GM21447 (cell line): ENCODE measurements at regions not wholly inside any gene's neighbourhood (a gene's known extent, or its start where the extent isn't known, plus 50 kb on each side); places are given as distances from the start of the nearest gene placed in this dataset.
A peak's percentile ranks its signal among the peaks of the same experiment; 100 is the strongest.

Experiments
- ATAC-seq: cut with Tn5 transposase; IDR thresholded peaks from one replicate; pipeline ENCODE4 v1.9.1; 2021; ENCODE audit not compliant: unreplicated experiment

DNA sequence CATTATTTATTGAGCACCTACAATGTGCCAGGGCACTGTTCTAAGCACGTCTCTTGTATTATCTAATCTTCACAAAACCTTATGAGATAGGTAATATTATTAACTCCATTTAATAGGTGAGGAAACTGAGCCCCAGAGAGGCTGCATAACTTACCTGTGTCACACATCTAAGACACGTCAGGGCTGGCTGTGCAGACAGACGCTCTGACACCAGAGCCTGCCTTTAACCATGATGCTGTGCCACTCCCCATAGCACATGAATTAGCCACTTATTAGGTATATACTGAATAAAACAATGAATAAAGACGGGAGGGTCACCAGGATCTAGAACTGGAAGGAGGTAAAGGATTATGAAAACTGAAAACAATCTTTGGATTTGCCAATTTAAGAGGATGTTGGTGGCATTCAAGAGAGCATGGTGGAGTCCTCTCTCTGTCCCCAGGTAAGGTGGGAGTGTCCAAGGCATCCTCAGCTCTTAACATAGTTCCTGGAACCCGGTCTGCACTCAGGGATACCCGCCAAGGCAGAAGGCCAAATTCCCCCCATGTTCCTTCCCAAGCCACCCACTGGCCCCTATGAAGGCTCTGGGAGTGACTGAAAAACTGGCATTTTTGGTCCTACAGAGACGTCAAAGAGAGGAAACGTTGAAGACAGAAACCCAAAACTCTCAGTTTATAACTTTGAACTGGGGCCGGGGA, 479.7 kb downstream of the FOXO1 start:
- no peak for ATAC-seq

DNA sequence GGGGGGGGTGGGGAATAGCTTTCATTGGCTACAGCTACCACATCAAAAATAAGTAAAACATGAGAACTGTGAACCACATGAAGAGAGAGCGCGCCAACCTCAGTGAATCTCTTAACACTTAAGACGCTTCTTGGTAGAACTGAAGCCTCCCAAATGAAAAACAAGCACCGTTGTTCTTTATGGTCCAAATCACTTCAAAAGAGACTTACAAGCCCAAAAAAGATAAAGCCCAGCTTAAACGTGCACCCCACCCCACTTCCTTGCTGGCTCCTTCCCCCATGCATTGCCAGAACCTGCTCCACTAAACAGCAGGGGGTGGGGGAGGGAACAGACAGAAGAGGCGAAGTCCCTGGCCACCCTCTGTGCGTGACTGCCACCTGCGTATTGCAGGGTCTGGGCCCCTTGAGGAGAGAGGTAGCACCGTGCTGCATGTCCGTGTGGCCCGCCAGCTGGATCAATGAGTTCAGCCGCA, 479.1 kb downstream of the FOXO1 start:
- ATAC-seq: no peak

DNA sequence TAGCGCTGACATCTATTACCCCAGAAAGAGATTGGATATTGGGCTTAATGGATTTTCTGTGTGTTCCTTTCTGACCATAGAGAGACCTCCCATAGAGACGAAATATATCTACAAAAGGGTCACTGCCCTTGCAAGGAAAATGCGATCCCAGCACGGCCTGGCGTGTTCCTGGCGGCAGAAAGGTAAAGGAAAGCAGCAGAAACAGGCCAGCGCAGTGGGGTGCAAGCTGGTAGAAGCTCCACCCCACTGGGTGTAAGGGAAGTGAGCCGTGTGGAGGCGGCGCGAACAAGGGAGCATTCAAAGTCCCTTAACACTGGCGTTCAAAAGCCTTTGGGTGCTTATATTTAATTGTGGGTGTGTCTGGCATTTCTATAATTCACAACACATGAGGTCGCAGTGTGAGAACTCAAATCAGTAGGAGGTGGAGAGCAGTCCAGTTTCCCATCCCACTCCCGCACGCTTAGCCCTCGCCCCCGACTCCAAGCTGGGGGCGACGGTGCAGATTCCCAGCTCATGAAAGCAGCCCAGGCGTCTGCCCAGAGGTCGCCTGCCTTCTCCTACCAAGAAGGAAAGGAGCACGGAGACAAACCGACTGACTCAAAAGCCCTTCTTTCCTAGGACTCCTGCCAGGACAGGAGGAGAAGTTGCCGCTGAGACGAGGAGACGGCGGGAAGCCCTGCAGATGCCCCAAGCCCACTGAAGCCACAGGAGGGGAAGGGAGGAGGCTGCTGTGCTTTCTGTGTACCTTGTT, 478.4 kb downstream of the FOXO1 start:
- ATAC-seq: no peak

DNA sequence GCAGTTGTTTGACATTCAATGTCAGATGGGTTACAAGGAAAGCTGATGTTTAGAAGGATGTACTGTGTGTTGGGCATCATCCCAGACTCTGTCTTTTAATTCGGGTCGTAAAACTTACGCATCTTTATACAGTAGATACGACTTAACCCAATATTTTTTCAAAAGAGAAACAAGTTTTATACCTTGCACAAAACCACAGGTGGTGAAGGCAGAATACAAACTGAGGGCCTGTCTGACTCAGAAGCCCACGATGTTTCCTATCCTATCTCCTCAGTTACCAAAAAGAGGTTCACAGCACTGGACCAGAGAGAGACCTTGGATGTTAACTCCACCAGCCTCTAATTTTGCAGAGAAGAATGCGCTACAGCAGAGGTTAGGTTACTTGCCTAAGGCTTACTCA, 477.0 kb downstream of the FOXO1 start:
- no peak for ATAC-seq

DNA sequence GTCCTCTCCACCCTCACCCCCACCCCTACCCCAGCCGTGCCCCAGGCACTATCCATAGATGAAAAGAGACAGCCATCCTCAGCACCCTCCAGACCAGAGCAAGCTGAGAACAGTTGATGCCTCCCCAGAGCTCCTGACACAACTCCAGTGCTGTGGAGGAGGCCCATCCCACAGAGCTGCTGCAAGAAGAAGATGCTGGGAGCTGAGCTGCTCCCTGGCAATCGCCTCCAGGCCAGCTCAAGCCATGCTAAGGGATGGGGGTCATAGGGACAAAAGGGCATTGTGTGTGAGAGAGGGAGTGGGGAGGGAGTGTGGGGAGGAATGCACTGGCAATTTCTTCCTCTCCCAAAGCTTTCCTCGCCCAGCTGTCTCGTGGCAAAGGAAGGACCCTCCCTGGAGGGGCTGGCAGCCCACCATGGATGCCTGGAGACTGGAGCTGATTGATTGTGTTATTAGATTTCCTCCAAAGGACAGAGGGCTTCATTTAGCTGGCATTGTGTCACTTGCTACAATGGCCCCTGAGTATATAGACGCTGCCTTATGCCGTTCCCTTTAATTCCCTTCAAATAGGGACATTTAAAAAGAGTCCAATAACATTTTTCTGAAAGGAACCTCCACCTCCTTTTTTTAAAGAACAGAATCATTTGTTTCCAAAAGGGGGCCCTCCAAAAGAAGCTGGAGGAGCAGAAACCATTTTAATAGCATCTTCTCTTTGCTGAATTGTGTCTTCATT, 476.4 kb downstream of the FOXO1 start:
- ATAC-seq: no peak

DNA sequence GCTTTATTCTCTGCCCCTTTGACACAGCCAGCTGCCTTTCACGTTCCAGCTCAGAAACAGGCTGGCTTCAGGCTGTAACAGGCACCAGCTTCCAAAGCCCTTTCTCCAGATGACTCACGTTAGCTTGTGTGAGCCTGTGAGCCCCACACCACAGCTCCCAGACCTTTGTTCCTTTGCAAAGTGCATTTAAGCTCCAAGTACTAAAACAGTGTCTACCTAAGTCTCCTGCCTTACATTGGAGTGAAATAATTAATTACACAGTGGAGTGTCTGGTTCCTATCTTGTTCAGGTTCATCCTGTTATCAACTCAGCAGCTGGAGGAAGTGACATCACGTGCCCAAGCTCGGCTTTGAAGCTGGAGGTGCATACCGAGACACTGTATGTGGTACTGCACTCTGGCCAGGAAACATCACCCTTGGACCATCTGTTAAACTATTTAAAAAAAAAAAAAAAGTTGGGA, 475.8 kb downstream of the FOXO1 start:
- ATAC-seq: peak; percentile 51

DNA sequence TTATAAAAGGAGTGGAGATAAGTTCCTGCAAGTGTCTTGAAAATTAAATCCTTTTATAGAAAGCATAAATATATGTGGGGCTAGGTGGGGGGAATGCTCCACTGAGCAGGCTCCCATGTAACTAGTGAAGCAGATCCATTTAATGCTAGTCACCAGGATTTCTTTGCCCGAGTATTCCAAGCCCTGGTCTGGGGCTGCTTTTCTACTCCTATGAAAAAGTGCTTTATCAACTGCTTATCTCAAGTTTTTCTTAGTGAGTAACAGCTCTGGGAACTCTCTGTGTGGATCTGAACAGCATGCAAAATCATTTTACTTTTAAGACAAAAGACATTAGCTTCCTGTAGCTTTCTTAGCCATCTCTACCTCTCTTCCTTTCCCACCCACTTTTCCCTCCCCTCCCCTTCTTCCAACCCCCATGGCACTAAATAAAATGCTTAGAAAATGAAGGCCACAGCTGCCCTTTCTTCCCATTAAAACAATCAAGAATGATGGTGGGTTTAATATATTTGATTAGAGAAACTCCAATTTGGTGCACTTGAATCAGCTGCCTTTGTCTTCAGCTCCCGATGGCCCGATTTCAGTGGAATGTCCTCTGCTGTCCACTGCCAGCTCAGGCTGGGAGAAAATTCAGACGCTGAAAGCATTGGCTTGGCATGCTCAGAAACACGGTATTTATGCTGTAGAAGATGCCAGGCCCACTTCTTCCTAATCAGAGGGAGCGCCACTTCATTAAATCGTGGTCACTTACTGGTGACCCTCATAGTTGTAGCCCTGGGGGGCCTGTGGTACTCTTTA, 475.1 kb downstream of the FOXO1 start:
- no peak for ATAC-seq

DNA sequence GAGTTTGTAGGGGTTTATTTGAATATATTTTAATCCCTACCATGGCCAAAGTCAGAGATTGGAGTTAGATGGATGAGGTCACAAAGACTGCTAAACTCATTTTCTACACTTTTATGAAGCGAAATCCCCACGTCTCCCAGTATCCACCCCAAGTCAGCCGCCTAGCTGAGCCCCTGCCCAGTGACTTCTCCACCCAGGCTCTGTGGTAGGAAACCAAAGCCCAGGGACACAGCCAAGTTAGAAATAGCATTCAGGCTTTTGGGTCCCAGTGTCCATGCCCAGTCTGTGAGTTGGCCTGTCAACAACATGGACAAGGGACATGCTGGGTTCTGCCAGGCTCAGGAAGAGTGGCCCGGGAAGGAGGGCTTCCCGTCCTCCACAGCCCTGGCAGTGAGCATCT, 474.0 kb downstream of the FOXO1 start:
- no peak for ATAC-seq

DNA sequence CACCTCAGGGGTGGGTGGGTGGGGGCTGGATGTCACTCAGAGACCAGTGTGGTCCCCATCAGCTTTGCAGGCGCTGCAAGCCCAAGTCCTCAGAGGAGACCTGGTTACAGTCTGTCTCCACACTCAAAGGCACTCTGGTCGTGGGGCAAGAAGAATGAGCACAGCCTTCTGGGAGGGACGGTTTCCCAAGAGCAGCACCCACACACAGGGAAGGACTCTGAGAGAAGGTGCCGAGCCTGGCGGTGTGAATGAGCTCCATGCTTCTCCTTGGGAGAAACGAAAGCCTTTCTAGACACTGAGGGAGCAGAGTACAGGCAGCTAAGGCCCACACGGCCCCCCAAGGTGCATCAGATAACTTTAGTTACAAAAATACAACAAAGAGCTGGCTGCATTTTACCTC, 473.6 kb downstream of the FOXO1 start:
- ATAC-seq: no peak

DNA sequence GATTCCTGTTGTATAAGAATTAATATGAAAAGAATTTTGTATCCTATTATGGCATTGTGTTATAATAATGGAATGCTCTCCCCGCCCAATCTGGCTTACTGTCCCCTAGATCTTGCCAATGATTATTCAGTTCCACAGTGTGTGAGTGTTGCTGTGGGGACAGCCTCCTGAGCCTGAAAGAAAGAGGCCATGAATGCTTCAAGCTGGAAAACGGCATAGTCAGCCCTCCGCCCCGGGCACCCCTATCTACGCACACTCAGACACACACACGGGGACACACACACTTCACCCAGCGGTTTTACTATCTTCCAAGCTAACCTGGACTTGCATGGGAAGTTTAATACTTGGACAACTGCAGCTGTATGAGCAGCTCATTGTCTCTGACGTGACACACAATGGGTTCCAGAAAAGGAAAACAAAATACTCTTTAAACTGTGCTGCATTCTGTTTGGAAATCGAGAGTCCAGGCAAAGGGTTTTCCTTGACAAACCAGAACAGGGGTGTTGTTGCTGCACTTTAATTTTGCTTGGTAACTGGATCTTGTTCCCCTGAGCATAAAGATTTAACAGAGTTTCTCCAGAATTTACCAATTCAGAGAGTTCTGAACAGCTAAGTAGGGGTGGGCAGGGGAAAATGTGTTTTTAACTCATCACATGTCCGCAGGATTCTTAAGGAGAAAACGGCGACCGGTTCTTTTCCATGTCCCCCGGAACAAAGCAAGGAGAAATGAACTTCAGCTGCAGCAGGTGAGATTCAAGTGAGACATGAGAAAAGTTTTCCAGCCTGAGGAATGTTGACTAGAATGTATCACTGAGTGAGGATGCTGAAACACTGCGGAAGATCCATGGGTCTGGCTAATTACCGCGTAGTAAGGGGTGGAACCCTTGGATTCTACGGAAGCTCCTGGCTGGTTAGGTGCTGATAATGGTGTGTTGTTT, 472.9 kb downstream of the FOXO1 start:
- no peak for ATAC-seq

DNA sequence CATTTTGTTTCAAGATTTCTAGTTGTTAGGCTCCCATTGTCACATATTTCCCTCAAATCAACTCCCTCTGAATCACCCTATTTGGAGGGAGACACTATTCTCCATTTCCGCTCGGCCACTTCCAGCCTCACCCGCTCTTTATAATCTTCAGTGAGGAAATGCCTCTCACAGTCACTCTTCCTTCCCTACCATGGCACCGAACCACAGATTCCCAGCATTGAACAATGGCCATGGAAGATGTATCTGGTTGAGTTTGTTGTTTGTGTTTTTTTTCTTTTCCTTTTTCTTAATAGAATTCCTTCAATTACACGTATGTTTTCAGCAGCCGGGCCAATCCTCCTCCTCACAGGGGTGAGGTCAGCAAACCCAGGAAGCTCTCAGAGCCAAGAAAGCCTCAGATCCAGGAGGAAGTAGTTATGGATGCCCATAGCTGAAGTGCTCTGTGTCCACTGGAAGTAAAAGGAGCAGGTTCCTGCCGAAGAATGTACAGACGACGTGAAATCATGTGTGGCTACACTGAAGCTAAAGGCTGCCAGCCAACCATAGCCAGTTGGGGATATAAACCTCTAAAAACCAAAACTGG, 472.1 kb downstream of the FOXO1 start:
- ATAC-seq: no peak

DNA sequence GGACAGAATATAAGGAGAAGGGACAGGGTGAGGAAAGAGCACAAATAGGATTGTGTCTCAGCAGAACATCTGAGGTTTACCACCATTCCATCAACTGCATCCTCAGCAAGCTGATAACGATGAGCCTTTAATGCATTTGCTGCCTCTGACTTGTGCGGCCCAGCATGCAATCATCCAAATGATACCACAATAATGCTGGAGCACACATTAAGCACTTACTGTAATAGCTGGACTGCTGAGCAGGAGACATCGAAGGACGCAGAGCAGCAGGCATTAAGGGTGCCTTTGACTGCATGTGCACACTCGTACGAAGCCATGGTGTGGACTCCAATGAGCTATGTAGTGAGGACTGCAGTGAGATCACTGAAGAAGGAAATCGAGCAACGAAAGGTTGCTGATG, 469.4 kb downstream of the FOXO1 start:
- no peak for ATAC-seq

DNA sequence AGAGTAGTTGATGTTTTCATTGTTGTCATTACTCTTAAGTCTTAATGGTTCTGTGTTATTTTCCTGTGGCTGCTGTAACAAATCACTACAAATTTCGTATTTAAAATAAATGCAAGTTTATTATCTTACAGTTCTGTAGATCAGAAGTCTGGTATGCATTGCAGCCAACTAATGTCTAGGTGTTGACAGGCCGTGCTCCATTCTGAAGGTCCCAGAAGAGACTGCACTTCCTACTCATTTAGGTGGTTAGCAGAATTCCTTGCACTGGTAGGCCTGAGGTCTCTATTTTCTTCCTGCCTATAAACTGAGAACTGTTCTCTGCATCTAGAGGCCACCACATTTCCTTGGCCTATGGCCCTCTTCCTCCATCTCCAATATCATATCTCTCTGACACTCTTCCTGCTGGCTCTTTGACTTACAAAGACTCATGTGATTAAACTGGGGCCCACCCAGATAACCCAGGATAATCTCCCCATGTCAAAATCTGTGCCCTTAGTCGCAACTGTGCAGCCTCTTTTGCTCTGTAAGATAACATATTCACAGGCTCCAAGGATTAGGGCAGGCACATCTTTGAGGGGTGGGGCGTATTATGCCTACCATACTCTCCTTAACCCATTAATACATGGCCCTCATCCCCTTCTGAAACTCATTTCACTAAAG, 468.4 kb downstream of the FOXO1 start:
- ATAC-seq: no peak

DNA sequence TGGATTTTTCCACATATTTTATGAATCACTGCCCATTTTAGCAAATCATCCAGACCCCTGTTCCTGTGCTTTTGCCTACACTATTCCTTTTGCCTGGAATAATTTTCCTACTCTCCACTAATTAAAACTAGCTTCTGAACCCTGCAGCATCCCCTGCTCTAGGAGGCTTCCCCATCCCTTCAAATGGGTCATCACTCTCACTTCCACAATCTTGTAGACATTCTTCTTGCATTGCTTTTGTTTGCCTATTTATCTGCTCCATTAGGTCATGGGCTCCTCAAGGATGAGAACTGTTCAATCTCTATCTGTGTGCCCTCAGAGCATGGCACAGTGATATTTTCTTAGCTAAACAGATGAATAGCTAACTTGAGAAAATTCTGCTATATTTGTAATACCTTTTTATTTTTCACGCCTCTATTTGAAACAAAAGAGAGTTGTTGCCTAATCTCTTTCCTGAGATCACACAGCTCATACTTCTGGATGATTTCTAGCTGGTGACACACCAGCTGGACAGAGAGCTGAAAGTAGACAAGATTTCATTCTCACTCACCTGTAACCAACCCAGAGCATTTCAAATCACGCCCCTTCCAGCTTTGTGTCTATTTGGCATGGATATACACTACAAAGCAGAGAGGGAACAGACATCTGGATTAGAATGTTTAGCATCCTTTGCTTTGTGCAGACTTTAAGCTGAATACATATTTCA, 466.0 kb downstream of the FOXO1 start:
- no peak for ATAC-seq

DNA sequence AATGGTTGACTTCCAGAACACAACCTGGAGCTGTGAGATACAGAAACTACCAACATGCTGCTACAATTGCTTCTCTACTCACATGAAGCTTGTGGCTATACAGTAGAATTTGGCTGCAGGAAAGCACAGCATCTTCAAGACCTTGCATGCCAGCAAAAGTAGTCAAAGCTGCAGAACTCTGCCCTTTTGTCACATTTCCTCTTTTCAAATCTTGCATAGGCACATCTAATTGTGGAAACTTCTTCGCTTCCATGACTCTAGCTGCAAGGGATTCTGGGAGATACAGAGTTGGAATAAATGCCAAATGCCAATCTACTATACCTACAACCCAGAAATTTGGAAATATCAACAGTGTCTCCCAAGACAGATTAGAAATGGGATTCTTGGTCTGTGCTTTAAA, 462.2 kb downstream of the FOXO1 start:
- ATAC-seq: no peak

DNA sequence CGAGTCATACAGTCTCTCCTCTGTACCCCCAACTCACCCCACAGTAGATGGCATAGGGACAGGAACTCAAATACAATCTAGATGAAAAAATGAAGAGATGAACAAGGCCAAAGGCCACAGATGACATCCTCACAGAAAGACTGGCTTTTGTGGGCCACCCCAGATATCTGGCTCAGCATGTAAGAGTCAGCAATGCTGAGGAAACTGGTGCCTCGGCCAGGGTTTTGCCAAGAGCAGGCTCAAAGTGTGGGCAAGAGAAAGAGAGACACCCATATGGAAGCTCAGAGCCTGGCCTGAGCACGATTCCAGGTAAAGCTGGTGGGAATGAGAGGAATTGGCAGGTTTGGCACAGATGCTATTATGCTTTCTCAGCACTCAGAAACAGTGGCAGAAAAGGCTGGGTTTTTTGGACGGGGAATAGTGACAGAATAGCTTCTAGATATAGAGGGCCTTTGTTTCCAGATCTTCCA, 460.6 kb downstream of the FOXO1 start:
- ATAC-seq: no peak

DNA sequence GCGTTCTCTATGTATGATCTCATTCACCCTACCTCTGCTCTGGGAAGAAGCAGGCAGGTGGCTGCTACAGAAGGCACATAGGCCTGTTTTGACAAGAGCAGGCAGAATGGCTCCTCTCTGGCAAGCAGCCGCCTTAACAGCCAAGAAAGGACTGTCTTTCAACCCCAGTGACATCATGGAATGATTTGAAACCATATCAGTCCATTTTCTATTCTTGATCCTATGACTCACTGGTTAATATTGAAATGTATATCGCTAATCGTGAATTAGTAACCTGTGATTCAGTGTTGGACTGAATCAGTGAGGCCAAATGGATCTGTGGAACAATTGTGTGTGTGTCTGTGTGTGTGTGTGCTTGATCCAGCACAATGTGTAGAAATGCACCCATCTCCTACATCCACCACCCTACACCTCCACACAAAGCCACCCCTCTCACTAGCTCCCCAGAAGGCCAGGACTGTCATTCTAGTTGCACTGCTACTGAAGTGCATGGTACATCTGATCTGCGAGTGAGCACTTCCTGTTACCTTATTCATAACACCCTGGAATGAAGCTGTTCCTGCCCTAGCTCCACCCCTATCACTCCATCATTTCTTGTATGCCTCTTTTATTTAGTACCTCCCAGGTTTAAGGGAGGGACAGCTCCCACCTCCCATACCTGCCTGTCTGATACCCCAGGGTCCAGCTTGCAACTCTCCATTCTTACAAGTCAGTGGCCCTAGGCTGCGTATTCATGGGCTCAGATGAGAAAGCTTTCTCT, 460.0 kb downstream of the FOXO1 start:
- peak; percentile 62 for ATAC-seq
